ENCODE measurements at regions not wholly inside any gene's neighbourhood (a gene's known extent, or its start where the extent isn't known, plus 50 kb on each side); places are given as distances from the start of the nearest gene placed in this dataset.

DNA sequence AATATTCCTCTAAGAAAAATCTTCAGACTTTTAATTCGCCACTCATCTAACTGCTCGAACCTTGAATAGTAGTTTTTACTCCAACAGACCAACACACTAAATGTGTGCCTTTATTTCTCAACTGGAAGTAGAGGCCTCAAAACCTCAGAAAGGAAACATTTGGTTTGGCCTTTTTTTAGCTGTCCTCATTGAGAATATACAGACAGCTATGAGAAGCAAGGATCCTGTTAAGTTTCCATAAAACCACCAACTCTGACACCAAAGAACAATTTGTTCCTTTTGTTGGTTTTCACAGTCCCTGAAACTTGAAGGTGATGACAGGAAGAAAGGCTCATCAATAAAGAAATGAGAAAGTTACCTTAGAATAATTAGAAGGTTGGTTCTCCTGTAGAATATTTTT, 199.2 kb upstream of the MEOX2 start:
- TF ChIP-seq, protein P1, sequence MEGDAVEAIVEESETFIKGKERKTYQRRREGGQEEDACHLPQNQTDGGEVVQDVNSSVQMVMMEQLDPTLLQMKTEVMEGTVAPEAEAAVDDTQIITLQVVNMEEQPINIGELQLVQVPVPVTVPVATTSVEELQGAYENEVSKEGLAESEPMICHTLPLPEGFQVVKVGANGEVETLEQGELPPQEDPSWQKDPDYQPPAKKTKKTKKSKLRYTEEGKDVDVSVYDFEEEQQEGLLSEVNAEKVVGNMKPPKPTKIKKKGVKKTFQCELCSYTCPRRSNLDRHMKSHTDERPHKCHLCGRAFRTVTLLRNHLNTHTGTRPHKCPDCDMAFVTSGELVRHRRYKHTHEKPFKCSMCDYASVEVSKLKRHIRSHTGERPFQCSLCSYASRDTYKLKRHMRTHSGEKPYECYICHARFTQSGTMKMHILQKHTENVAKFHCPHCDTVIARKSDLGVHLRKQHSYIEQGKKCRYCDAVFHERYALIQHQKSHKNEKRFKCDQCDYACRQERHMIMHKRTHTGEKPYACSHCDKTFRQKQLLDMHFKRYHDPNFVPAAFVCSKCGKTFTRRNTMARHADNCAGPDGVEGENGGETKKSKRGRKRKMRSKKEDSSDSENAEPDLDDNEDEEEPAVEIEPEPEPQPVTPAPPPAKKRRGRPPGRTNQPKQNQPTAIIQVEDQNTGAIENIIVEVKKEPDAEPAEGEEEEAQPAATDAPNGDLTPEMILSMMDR (conservative IDR thresholded peaks at IDR 0.05; ENCODE audit: low read length), result no peak
- TF ChIP-seq EZH2phosphoT487 (IDR thresholded peaks at IDR 0.05; ENCODE audit: borderline replicate concordance), result no peak
